ENCODE measurements at regions not wholly inside any gene's neighbourhood (a gene's known extent, or its start where the extent isn't known, plus 50 kb on each side); places are given as distances from the start of the nearest gene placed in this dataset.
A peak's percentile ranks its signal among the peaks of the same experiment; 100 is the strongest.
"Not testable (repeated sequence)": the region's sequence is repeated elsewhere in the genome, so short reads cannot be mapped to it uniquely, and the experiment has no call there.

DNA sequence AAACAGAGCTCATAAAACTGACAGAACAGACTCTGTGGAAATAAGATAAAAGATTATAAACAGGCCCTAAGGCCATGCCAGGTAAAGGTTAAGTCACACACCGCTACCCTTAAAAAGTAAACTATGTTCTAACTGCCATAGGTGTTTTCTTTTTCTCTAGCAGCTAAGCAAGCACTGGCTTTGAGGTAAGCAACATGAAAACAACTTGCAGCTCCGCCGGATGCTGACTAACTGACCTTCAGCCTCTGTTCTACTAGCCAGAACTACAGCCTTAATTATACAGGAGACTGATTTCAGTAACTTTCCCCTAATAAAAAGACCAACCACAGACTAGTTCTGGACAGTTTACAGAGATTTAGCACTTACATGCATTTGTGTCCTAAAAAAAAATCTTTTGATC, 708.3 kb downstream of the CCSER2 start:
- DNase-seq, result no peak

- DNase-seq, result no peak
Observed at GRCh38 chr10:85039311-85039710, 710.9 kb downstream of the CCSER2 start.

DNA sequence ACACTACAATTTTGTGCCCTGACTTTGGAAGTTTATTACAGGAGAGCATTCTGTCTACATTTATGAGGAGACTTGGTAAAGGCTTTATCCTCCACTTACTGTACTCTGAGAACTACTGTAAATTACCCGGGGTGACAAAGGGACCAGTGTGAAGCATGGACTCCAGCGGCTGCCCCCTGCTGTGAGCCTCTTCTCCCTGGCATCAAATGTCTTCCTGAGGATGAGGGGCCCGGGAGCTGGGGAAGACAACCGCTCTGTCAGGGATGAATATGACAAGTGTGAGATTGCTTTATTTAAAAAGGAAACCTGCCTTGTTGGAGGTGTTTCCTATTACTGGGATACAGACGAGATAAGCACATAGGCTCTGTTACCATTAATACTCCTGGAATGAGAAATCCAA, 714.8 kb downstream of the CCSER2 start:
- no peak for DNase-seq

DNA sequence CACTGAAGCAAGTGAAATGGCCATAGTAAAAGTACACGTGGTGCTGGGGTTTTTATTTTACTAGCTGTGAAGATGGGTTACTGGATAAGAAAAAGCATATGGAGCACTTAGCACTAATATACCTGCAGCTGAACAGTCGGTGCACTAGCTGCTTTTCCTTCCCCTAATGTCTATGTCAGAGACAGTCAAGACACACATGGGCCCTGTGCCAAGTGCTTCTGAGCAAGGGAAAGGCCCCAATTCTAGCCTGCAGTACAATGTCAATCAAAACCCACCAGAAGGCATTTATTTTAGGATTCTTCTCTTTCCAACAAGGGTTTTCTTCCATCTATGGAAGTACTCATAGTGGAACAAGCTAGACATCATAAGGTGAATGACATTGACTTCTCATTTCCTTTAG, 716.7 kb downstream of the CCSER2 start:
- DNase-seq, result no peak

DNA sequence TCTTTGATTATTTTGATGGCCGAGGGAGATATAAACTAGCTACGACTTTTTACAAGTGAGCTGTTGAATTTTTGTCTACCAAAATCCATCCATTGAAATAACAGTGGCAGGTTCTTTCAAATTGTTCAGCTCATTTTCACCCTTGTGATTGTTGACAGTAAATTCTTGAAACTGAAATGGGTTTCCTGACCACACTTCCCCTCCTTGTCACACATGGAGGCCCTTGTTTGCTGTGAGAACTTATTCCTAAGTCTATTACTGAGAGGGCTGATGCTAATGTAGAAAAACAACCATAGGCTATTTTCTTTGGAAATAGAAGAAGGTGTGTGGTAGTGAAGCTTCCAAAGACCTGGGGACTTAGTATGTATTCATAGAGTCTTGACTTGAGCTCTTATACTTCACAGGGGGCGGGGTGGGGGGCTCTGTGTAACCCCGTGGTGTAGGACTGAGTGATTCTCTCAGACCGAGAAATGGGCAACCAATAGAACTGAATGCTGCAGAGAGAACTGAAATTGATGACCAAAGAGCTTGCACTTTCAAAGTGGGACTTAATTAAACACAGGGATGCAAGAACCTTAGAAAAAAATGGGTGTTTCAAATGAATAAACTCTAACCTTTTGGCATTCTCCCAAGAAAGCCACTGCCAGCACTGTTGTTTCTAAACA, 718.9 kb downstream of the CCSER2 start:
- DNase-seq, result no peak

DNA sequence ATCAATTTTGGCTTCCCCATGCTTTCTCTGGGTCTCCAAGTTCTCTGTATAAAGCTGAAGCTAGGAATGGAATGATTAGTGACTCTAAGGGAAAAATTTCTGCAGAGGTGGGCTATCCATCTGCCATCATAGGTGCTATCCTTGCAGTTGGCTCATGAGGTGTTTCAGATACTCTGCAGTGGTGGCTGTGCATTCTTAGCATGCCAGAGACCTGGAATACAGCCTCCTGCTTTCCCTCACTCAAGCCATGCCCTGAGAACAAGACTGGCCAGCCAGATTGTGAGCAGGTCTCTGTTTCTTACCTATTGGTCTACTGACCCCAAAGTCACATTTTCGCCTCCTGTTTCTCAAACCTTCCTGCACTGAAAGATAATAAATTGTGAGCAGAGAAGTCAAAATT, 719.6 kb downstream of the CCSER2 start:
- DNase-seq, result no peak

DNA sequence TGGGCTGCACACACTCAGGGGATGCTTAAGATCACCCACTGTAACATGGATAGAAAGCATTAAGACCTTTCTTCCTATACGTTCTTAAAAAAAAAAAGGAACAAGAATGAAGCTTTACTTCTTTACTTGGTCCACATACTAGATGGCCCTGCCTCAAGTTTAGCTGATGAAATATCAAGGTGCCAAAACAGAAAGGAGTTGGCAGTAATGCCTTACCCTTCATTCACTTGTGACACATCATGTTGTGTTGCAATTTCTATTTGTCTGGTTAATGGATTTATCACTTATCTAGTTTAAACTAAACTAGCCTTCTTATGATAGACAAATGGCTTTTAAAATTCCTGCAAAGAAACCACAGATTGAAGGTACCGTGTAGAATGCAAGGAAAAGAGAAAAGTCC, 720.3 kb downstream of the CCSER2 start:
- no peak for DNase-seq

DNA sequence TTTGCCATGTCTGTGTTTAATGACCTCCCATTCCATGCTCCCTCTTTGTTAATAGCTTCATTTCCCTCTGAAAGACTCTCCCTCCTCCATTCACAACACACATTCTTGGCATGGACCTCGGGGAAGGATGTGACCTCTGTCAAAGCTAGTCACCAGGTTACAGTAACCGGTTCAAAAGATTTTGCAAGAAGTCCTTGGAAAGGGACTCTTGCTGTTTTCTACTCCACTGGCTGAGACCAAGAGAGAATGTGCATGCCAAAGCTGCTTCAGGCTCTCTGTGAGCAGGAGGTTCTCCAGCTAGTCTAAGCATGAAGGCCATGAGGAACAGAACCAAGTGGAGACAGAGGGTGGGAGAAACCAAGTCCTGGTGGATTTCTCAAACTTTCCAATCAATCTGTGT, 732.6 kb downstream of the CCSER2 start:
- DNase-seq, result no peak

GRCh38 chr10:85061401-85061800, 733.0 kb downstream of the CCSER2 start:
- no peak for DNase-seq

GRCh38 chr10:85067955-85068354, 739.6 kb downstream of the CCSER2 start:
- DNase-seq, result no peak

- DNase-seq, result no peak
Observed at GRCh38 chr10:85080934-85081333, 752.5 kb downstream of the CCSER2 start.

- no peak for DNase-seq
Observed at GRCh38 chr10:85098835-85099521, 770.6 kb downstream of the CCSER2 start.

GRCh38 chr10:85100495-85100894, 772.1 kb downstream of the CCSER2 start:
- no peak for DNase-seq

- no peak for DNase-seq
Observed at GRCh38 chr10:85105614-85106255, 777.3 kb downstream of the CCSER2 start.

- DNase-seq, result no peak
Observed at GRCh38 chr10:85111271-85111670, 782.9 kb downstream of the CCSER2 start.

DNA sequence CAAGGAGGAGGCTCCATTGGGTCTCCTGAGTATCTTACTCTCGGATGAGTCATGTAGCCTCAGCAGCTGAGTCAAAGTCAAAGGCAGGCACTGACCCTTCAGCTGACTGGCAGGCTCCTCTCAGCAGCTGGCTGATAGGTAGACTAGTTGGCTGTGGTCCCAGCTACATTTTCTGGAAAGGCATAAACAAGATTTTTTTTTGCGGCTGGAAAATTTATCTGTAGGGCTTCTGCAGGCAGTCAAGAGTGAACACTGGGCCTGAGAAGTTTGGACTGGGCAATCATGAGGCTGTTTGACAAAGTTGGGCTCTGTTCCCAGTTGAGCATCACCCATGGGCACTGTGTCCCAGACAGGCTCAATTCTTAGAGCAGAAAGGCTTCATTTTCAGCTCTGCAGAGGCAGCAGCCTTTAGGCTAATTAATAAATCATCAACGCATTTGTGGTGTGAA, 796.2 kb downstream of the CCSER2 start:
- DNase-seq, result peak; percentile 30

- DNase-seq, result no peak
Observed at GRCh38 chr10:85137253-85137652, 808.9 kb downstream of the CCSER2 start.

GRCh38 chr10:85138046-85138445, 809.7 kb downstream of the CCSER2 start:
- no peak for DNase-seq

GRCh38 chr10:85139124-85139523, 810.7 kb downstream of the CCSER2 start:
- DNase-seq, result no peak

DNA sequence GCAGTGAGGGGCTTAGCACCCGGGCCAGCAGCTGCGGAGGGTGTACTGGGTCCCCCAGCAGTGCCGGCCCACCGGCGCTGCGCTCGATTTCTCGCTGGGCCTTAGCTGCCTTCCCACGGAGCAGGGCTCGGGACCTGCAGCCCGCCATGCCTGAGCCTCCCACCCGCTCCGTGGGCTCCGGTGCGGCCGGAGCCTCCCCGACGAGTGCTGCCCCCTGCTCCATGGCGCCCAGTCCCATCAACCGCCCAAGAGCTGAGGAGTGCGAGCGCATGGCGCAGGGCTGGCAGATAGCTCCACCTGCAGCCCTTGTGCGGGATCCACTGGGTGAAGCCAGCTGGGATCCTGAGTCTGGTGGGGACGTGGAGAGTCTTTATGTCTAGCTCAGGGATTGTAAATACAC, 813.1 kb downstream of the CCSER2 start:
- DNase-seq, result not testable (repeated sequence)

GRCh38 chr10:85145966-85146365, 817.6 kb downstream of the CCSER2 start:
- DNase-seq, result no peak

DNA sequence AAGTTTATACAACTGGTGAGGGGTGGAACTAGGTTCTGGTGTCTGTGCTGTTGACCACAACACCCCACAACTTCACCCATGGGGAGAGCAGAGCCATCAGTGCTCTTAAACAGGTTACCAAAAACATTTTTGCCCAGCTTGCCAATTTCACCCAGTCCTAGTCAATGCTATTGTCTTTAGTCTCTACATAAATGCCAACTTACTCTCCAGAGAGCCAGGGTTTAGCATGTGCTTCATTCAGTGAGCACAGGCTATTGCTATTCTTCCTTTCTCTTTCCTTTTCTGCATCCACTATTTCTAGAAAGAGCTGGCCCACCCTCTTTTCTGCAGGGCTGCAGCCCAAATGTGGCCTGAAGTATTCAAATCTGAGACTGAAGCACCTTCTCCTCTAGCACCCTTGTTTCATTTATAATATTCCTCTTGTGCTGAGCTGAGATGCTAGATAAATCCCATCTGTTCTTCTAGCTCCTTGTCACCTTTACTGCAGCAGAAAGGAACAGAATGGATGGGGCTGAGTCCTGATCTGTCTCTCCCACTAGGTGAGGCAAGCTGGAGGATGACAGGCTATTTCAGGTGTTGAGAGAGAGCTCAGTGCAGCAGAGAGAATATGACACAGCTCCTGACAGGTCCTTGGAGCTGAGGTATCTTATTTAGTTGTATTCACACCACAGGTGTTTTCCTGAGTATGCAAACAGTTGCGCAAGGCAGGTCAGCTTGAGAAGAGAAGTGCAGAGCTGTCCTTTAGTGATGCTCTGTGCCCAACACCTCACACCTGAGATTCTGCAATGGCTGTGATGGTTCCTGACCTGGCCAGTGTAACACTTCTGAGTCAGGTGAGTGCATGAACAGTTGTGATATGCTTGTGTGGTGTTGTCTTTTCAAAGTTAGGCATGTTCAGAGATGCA, 819.2 kb downstream of the CCSER2 start:
- DNase-seq, result no peak
